Transverse colon (tissue), 4 donors: ENCODE measurements at regions not wholly inside any gene's neighbourhood (a gene's known extent, or its start where the extent isn't known, plus 50 kb on each side); places are given as distances from the start of the nearest gene placed in this dataset.

ENCODE experiments used
- DNase-seq: peaks from one replicate; pipeline ENCODE4 v3.0.0-alpha.2; 2019
- H3K27ac ChIP-seq, 4 donors: fragments of 200-600 bp; sonication (generic); 2 replicates each; pipeline ENCODE4 v1.5.1; 2016 to 2018; ENCODE audit warnings: inconsistent platforms in 4 of 4
- H3K27me3 ChIP-seq: fragments of 200-600 bp; sonication (generic); 2 replicates; pipeline ENCODE4 v1.5.1; 2017; ENCODE audit warnings: inconsistent platforms
- H3K36me3 ChIP-seq, 4 donors: fragments of 200-600 bp; sonication (generic); 2 replicates each; pipeline ENCODE4 v1.5.1; 2017 to 2019; ENCODE audit warnings: inconsistent platforms in 4 of 4
- H3K4me1 ChIP-seq, 4 donors: fragments of 200-600 bp; sonication (generic); 2 replicates each; pipeline ENCODE4 v1.5.1; 2017 to 2020; ENCODE audit warnings: inconsistent platforms in 4 of 4
- H3K4me3 ChIP-seq, 4 donors: fragments of 200-600 bp; sonication (generic); 1 replicate in 1 of 4; 2 replicates in 3 of 4; pipeline versions ENCODE4 v1.5.1 to v1.6.1; 2017 to 2019; ENCODE audit warnings: inconsistent platforms in 4 of 4
- H3K9me3 ChIP-seq, 2 donors: fragments of 200-600 bp; sonication (generic); 2 replicates each; pipeline ENCODE4 v1.5.1; 2017 to 2019; ENCODE audit warnings: inconsistent platforms in 2 of 2
- EP300 ChIP-seq: sonication (generic); formaldehyde crosslinking; IDR thresholded peaks from one replicate; pipeline ENCODE4 v1.6.1; 2017; ENCODE audit warnings: antibody characterized with exemption, low read depth
- POLR2A ChIP-seq: fragments of 450-650 bp; IDR thresholded peaks from one replicate; pipeline ENCODE4 v1.6.1; 2016; ENCODE audit warnings: antibody characterized with exemption, mild to moderate bottlenecking, moderate library complexity
- POLR2AphosphoS5 ChIP-seq, 3 donors: sonication (generic); formaldehyde crosslinking; IDR thresholded peaks; one replicate each; pipeline ENCODE4 v1.6.1; 2016; ENCODE audit warnings: antibody characterized with exemption in 3 of 3
- WGBS, 2 donors: methylation state at CpG; one replicate each; pipeline ENCODE4 v1.1.5; 2018; ENCODE audit warnings: low coverage in 1 of 2; 5-methylcytosine and 5-hydroxymethylcytosine counted together
- in situ Hi-C, 4 donors: fragments of 200-750 bp; cut with MboI; loops; one replicate each; pipeline versions ENCODE4 v1.15.0 to v1.15.1; 2017; ENCODE audit warnings: low sequenced_read_pairs in 3 of 4, low pct_ligation_motif_present in 1 of 4, low pct_unique_long_range_greater_than_20kb in 1 of 4
- intact Hi-C: fragments of 100-400 bp; cut with DNase I; formaldehyde crosslinking; loops from one replicate; pipeline ENCODE4 v1.15.1; 2023; ENCODE audit warnings: low total_unique reads
- TF ChIP-seq, protein P1 (sequence below), 5 experiments: fragments of 200-600 bp in 3 of 5; fragments of 450-650 bp in 2 of 5; sonication (generic) in 3 of 5; IDR thresholded peaks; 1 replicate in 2 of 5; 2 replicates in 3 of 5; pipeline ENCODE4 v1.5.1; 2016 to 2017; ENCODE audit warnings: antibody characterized with exemption in 5 of 5, inconsistent platforms in 3 of 5, mild to moderate bottlenecking in 2 of 5, moderate library complexity in 1 of 5

DNA sequence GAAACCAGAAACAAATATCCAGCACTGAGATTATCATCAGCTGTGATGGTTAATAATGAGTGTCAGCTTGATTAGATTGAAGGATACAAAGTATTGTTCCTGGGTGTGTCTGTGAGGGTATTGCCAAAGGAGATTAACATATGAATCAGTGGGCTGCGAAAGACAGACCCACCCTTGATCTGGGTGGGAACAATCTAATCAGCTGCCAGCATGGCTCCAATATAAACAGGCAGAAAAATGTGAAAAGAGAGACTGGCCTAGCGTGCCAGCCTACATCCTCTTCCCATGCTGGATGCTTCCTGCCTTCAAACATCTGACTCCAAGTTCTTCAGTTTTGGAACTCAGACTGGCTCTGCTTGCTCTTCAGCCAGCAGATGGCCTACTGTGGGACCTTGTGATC lies 869.5 kb downstream of the SI start:
- in situ Hi-C loops (no loop called here), intact Hi-C loops (no loop called here)
- DNase-seq, result no peak
- H3K27ac ChIP-seq, result no peak overlapping the region
- TF ChIP-seq, protein P1, sequence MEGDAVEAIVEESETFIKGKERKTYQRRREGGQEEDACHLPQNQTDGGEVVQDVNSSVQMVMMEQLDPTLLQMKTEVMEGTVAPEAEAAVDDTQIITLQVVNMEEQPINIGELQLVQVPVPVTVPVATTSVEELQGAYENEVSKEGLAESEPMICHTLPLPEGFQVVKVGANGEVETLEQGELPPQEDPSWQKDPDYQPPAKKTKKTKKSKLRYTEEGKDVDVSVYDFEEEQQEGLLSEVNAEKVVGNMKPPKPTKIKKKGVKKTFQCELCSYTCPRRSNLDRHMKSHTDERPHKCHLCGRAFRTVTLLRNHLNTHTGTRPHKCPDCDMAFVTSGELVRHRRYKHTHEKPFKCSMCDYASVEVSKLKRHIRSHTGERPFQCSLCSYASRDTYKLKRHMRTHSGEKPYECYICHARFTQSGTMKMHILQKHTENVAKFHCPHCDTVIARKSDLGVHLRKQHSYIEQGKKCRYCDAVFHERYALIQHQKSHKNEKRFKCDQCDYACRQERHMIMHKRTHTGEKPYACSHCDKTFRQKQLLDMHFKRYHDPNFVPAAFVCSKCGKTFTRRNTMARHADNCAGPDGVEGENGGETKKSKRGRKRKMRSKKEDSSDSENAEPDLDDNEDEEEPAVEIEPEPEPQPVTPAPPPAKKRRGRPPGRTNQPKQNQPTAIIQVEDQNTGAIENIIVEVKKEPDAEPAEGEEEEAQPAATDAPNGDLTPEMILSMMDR (IDR thresholded peaks at IDR 0.05), result no peak
- TF ChIP-seq POLR2A (no peak), POLR2AphosphoS5 (IDR thresholded peaks at IDR 0.05) (no peak), EP300 (no peak)
- H3K27me3 ChIP-seq, result no peaks in the 10 kb centered on the region
- no peaks in the 10 kb centered on the region for H3K9me3 ChIP-seq
- no peak overlapping the region for H3K4me3 ChIP-seq
- H3K4me1 ChIP-seq, result no peaks in the 10 kb centered on the region
- WGBS, 2 donors, result 44 to 63% methylated on average over 1 to 2 of the region's 2 CpGs
- H3K36me3 ChIP-seq, result no peaks in the 10 kb centered on the region

DNA sequence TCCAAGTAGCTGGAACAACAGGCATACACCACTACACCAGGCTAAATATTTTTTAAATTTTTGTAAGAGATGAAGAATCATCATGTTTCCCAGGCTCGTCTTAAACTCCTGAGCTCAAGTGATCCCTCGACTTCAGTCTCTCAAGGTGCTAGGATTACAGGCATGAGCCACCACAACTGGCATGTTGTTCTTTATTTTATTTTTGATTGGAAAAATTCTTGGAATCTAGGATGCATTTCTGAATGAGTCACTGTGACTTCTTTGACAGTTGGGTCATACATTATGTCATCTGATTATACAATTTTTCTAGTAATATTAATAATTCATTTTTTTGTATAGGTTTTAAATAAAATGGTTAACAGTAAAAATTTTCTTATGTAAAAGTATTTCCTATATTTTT lies 870.2 kb downstream of the SI start:
- no peaks in the 10 kb centered on the region for H3K36me3 ChIP-seq
- H3K4me3 ChIP-seq, result no peak overlapping the region
- in situ Hi-C loops (no loop called here), intact Hi-C loops (no loop called here)
- H3K27ac ChIP-seq, result no peak overlapping the region
- H3K4me1 ChIP-seq, result no peaks in the 10 kb centered on the region
- WGBS, 2 donors, result 63 to 76% methylated on average over 2 of the region's 2 CpGs
- no peaks in the 10 kb centered on the region for H3K27me3 ChIP-seq
- TF ChIP-seq, protein P1 (IDR thresholded peaks at IDR 0.05), result no peak
- no peak for TF ChIP-seq POLR2A
- no peak for TF ChIP-seq EP300
- no peak for TF ChIP-seq POLR2AphosphoS5 (IDR thresholded peaks at IDR 0.05)
- DNase-seq, result no peak
- no peaks in the 10 kb centered on the region for H3K9me3 ChIP-seq

DNA sequence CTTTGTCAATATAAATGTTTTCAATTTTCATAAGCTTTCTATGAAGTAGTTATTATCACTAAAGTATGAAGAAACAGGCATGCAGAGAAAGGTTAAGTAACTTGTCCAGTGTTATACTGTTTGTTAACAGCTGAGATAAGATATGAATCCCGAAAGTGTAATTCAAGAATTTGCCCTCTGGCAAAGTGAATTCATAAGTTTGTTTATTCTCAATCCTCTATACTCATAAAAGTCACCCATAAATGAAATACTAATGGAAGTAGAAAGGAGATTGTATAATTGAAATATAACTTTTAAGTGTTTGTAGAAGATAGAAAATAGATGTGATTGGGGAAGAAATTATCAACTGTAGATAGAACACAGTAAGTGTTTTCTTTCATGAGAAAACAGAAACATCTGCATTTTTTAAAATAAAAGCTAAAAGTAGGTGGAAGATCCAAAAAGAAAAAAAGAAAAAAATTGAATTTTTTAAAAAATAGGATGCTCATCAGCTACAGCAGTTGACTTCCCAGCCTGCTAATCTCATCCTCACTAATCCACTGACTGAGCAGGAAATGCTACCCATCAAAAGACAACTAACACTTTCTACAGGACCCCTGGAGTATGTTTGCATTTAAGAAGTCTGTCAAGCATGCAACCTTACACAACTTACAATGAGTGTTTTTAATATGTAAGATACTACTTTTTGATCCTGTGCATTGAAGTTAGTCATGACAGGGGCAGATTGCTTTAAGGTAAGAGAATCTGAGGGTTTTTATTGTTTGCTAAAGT lies 878.1 kb downstream of the SI start:
- no peak overlapping the region for H3K27ac ChIP-seq
- WGBS, 2 donors, result 28 to 36% methylated on average over 1 of the region's 1 CpG
- in situ Hi-C loops (no loop called here), intact Hi-C loops (no loop called here)
- no peaks in the 10 kb centered on the region for H3K4me1 ChIP-seq
- no peak for DNase-seq
- no peak overlapping the region for H3K4me3 ChIP-seq
- H3K9me3 ChIP-seq, result no peaks in the 10 kb centered on the region
- H3K27me3 ChIP-seq, result no peaks in the 10 kb centered on the region
- no peaks in the 10 kb centered on the region for H3K36me3 ChIP-seq
- TF ChIP-seq POLR2AphosphoS5 (IDR thresholded peaks at IDR 0.05) (no peak), EP300 (no peak), POLR2A (no peak)
- TF ChIP-seq, protein P1 (IDR thresholded peaks at IDR 0.05), result no peak

DNA sequence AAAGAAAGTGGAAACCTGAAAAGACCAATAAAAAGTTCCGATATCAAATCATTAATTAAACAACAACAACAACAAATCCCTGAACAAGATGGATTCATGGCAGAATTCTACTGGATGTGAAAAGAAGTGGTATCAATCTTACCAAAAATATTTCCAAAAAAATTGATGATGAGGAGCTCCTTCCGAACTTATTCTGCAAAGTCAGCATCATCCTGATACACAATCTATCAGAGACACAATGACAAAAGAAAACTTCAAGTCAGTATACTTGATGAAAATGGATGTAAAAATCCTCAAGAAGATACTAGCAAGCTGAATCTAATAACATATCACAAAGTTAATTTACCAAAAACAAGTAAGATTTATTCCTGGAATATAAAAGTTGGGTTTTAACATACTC lies 881.8 kb downstream of the SI start:
- Histone ChIP-seq H3K9me3 (no peaks in the 10 kb centered on the region), H3K4me1 (no peaks in the 10 kb centered on the region), H3K27ac (no peak overlapping the region), H3K4me3 (no peak overlapping the region), H3K36me3 (no peaks in the 10 kb centered on the region), H3K27me3 (no peaks in the 10 kb centered on the region)
- DNase-seq, result no peak
- WGBS, 2 donors, result 82 to 90% methylated on average over 1 to 2 of the region's 2 CpGs
- in situ Hi-C loops (no loop called here), intact Hi-C loops (loop anchor here (5.0 kb wide), 1 partner anchor 404 kb away; no protein-coding TSS in a partner anchor)
- TF ChIP-seq EP300, result no peak
- TF ChIP-seq, protein P1 (IDR thresholded peaks at IDR 0.05), result no peak
- TF ChIP-seq POLR2AphosphoS5 (IDR thresholded peaks at IDR 0.05), result no peak
- no peak for TF ChIP-seq POLR2A
